ENCODE measurements at regions not wholly inside any gene's neighbourhood (a gene's known extent, or its start where the extent isn't known, plus 50 kb on each side); places are given as distances from the start of the nearest gene placed in this dataset.
"Not testable (repeated sequence)": the region's sequence is repeated elsewhere in the genome, so short reads cannot be mapped to it uniquely, and the experiment has no call there.

DNA sequence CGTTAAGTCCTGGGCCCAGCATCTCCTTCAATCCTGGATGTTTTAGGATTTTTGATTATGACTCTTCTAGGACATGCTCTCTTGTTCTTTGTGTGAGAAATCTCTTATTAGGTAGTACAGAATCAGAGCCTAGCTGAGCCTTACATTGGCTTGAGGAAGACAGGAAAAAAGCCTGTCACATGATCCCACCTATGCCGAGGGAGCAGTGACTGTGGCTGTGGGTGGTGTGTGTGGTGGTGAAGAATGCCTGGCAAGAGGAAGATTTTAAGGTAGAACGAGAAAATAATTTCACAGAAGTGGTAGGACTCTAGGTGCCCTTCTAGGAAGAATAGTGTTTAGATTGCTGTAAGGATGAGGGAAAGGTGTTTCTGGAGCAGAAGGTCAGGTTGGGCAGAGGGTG, 449.5 kb upstream of the PROX1 start:
- DNase-seq, result no peak

DNA sequence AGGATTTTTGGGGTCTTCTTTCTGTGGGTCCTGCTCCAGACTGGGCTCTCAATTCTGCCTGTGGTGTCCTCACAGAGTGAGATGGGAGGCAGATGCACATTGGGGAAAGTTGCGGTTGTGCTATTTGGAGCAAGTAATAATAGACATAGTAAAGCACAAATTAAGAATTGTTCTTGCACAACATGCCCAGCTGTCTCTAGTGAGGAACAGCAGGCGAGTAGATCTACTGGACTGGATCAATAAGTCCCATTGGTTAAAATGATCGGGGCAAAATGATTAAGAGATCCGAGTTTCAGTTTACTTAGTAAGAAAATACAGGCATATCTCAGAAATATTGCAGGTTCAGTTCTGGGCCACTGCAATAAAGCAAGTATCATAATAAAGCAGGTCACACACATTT, 448.3 kb upstream of the PROX1 start:
- DNase-seq, result no peak

DNA sequence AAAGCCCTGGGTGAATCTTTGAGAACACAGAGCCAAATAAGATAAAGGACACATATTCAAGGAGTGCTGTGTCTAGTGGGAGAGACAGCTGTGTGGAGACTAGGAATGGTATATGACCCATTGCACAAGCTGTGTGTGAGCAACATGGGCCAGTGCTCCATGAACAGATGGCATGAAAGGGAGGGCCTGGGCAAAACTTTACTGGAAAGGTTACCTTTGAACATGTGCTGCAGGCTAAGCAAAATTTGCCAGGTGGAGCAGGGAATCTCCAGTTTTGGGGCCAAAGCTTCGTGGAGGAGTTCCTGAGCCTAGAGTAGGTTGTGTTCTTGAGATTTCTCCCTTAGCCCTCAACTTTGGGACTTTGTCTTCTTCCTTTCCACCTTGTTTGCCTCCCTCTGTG, 446.1 kb upstream of the PROX1 start:
- no peak for DNase-seq

DNA sequence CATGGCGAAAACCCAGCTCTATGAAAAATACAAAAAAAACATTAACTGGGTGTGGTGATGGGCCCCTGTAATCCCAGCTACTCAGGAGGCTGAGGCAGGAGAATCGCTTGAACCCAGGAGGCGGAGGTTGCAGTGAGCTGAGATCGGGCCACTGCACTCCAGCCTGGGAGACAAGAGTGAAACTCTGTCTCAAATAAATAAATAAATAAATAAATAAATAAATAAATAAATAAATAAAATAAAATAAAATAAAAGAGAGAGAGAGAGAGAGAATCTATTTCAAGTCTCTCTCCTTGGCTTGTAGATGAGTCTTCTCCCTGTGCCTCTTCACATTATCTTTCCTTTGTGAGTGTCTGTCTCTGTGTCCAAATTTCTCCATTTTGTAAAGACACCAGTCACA, 442.6 kb upstream of the PROX1 start:
- DNase-seq, result not testable (repeated sequence)

DNA sequence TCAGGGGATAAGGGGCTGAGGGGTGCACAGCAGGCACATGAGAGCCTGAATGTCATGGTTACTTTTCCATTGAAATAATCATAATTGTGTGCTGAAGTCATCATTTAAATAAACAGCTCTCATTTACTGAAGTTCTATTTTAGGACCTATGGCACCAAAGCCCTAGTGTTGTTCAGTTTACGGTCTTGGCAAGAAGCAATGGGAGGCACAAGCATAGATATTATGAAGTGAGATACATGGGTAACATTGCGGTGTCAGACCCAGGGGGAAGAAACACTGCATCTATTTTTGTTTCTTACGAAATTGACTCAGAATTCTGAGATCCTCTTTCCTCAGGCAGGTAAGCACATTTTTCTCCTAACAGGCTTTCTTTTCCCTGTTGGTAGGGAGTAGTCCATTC, 437.8 kb upstream of the PROX1 start:
- DNase-seq, result no peak

DNA sequence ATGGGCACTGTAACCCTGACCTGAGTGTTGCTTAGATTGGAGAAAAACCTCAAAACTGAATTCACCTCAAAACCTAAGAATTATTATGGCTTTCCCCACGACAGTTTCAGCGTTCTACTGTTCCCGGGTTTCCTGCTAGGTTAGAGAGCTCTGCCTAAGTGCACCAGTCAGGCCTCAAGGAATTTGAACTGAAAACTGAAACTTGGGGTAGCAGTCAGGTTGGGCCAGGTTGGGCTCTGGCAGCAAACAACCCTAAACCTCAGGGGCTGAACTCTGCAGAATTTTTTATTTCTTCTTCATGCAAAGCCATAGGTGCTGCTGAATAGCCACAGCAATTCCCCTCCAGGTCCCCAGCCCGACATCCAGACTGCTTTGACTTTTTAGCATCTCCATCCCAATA, 437.0 kb upstream of the PROX1 start:
- DNase-seq, result no peak

DNA sequence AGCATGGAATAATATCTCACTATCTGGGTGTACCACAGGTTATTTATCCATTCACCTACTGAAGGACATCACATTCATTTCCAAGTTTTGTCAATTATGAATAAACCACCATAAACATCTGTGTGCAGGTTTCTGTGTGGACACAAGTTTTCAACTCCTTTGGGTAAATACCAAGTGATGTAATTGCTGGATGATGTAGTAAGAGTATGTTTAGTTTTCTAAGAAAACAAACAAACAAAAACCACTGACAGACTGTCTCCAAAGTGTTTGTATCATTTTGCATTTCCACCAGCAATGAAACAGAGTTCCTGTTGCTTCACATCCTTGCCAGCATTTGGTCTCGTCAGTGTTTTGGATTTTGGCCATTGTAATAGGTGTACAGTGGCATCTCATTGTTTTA, 435.7 kb upstream of the PROX1 start:
- DNase-seq, result no peak

DNA sequence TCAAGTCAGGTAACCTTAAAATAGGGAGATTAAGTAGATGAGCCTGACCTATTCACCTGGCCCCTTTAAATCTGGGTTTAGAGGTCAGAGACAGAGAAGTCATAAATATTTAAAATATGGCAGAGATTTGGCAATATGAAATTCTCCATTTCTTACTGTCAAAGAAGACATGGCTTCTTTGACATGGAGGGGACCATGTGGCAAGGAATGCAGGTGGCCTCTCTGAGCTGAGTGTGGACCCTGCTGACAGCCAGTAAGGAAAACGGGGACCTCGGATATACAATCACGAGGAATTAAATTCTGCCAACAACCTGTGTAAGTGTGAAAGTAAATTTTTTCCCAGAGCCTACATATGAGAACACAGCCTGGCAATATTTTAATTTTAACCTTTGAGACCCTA, 427.5 kb upstream of the PROX1 start:
- no peak for DNase-seq

DNA sequence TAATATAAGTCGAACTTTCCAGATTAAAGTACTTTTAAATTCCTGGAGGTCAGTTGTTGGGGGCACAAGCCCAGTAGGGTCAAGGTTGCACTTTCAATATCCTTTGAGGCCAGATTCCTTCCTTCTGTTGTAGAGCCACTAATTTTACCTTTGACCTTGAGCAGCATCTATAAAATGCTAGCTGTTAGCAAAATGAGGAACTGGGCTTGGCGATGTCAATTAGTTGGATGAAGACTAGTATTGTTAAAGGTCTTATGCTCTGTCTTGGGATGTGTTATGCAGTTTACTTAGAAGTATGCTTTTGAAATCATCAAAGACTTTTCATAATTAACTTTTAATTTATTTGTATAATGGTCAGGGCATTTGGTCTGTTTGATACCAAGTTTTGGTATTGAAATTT, 425.9 kb upstream of the PROX1 start:
- no peak for DNase-seq

DNA sequence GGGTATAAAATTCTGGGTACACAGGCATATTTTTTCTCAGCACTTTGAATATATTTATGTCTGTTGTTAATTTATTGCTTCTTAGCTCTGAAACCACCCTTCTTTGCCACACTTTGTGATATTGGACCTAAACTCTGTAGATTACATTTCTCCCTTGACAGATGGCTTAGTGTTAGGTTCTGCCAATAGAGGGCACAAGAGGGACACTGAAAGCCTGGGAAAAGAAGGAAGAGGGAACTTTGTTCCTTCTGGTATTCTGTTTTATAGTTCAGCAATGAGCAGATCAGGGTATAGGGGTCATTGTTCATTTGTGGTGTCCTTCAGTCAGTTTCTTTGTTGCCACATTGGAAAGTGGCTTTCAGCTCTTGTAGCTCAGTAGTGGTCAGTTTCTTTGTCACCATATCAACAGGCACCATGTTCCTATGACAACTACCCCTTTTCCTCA, 423.5 kb upstream of the PROX1 start:
- DNase-seq, result no peak

DNA sequence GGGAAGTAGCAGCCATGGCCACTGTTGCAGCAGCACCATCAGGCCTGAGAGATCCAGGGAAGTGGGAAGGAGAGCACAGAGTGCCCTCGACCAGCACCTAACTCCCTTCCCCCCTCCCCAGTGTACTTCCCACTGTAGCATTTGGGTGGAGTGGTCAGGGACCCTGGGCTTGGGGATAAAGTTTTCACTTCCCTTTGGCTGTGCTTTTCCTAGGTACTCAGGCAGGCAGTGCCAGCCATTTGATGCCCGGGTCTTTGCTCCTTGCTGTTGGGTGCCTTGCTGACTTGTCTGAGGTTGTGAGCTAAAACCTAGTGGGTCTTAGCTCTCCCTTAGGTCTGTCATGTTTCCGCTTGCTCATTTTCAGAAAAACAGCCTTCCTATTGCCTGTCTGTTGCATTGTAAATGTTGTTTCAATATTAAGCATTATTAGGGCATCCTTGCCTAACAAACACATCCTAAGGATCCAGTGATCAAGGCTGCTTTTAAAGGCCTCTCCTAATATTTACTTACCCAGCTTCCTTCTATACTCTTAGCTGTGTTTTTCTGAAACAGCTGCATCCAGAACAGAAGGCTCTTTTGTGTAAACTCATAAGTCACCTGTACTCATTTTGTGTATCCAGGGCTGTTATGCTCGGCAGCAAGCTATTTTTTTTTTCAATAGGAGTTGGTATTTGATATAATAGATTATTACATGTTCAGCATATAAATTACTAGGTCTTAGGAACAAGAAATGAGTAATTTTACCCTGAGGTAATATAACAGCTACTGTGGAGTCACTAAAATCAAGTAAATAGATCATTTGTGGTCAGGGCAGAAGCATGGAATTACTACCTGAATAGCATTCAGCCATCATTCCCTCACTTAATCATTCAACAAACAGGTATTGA, 418.6 kb upstream of the PROX1 start:
- no peak for DNase-seq

DNA sequence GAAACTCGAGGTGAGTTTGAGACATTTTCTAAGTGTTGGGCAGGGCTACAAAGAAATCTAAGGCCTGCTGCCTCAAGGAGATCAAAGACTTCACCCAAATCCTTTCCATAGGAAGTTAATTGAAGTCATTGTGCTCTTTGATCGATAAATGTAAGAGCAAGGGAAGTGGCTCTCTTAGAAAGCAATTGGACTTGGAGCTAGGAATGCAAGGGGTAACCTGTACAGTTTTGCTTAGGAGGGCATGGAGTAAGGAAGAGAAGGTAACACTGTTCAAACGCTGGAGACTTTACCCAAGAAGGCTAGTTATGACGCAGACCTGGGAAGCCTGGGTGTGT, 418.0 kb upstream of the PROX1 start:
- DNase-seq, result no peak

DNA sequence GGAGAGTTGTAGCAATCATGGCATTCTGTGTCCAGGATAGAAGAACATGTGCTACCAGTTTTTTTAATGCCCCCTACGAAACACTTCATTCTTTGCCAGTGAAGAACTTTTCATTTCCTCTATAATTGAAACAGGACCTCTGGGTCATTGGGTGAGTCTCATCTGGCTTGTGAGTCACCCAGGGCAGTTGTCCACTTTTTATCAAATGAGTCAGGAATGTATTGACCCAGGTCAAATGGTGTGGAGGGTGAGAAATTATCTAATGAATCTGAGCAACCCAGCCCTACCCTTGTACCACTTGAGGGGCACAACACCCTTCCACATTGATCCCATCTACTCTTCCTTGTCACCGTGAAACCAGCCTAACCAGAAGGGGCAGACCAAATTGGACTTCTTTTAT, 417.3 kb upstream of the PROX1 start:
- no peak for DNase-seq

DNA sequence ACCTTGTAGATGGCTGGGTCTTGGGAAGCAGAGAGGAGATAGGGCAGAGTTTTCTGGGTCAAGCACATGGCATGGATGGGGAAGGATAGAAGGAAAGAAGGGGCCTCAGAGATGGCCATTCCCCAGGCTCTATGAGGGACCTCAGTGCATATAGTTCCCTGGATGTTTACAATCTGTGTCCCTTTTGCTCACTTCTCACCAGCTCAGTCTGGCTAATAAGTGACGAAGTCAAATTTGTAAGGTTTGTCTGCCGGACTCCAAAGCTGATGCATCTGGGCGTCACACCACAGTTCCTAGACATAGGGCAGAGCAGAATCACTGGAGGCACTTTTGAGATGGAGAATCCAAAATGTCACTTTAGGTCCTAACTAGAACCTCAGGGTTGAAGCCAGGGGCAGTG, 416.4 kb upstream of the PROX1 start:
- DNase-seq, result no peak

DNA sequence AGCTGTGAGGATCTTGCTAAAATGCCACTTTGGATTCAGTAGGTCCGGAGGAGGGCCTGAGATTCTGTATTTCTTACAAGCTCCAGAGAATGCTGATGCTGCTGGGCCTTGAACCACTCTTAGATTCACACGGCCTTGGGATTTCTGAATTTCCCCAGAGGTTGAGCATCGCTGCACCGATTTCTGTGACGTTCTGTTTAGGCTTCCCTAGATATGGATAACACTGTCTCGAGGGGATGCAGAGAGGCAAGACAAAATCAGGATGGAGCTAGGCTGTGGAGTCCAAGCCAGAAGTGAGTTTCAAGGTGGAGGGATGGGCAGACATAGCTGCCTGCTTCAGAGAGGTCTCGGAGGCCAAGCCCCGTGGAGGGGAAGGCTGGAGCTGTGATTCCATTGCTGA, 415.9 kb upstream of the PROX1 start:
- DNase-seq, result no peak

DNA sequence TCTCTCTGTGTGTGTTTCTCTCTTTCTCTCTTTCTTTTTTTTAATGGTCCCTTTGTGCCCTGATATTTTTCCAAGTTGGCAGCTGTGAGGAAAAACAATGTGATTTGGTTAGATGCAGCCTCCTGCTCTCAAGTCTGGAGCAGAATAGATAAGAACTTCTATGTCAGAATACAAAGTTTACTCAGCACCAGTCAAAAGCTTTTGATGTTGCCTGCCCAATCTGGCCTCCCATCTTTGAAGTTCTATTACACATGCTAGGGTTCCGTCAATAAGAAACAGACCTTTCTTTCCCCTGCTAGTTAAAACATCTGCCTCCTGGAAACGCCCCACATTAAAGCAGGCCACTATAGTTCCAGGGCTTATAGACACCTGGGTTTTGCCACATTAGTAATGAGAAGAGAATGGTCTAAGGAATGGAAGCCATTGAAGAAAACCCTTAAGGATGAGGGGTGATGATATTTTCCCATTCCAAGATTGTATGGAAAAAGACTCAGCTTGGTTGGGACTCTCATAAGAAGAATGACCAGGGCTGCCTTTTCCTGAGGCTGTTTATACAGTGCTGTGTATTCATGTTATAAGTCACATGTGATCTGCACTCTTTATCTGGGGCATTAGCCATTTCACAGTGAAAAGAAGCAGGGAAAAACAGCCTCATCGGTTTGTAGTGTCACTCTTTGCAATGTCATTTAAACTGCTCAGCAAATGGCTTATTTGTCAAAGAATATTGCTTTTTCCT, 414.7 kb upstream of the PROX1 start:
- no peak for DNase-seq

DNA sequence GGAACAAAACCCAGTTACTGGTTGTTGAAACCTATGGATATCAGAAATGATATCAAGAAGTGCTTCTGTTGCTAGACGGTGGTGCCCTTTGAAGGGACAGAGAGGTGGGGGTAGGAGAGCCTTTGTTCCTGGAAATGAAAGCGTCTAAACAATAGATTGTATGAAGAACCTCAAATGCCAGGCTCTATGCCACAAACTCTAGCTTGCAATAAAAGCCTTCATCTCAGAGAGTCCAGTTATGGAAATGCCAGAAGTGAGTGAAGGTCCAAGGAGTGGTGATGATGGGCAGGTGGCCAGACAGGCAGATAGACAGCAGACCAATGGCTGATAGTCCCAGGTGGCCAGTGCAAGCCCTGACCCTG, 414.1 kb upstream of the PROX1 start:
- no peak for DNase-seq

DNA sequence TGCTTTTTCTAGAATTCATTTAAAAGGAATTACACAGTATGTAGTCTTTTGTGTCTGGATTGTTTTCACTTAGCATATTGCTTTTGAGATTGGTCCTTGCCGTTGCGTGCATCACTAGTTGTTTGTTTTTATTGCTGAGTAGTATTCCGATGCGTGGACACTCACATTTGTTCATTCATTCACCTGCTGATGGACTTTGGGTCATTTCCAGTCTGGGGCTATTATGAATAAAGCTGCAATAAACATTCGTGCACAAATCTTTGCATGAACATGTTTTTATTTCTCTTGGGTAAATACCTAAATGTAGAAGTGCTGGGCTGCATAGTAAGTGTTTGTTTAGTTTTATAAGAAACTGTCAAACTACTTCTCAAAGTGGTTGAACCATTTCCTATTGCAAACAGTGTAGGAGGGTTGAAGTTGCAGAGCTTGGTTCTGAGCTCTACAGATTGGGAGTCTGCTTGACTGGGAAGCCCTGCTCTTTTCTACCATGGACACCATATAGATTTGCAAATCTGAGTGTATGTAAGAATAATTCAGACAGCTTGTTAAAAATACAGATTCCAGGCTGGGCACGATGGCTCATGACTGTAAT, 404.7 kb upstream of the PROX1 start:
- no peak for DNase-seq

DNA sequence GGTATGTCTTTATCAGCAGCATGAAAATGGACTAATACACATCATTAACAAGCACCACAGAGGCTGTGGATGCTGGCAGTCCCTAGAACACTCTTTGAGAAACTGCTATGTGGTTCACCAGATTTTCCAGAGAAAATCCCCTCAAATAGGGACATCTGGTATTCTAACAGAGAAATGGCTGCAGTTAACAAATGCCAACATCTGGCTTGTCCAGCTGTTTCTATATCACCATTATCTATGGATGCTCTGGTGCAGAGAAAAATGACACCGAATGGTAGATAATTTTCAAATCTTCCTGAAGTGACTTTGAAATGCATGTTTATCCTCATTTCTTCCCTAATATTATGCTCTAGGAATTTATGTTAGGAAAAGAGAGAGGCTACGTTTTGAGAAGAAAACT, 403.5 kb upstream of the PROX1 start:
- no peak for DNase-seq

DNA sequence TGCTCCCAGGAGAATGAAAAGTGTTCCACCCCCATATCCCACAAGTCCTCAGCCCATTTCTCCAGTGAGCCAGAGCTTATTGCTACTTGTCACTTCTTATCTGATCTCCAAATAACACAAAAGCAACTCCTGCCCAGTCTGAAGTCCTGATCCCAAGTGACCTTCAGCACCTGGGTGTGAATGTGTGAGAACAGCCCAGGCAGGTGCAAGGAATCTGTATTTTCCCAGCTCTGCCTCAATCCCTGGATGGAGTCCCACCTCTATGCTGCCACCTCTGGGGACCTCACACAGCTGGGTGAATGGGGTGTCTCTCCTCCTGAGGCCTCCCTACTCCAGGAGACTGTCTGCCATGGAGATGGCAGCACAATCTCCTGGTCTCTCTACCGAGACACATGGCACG, 402.4 kb upstream of the PROX1 start:
- DNase-seq, result no peak

DNA sequence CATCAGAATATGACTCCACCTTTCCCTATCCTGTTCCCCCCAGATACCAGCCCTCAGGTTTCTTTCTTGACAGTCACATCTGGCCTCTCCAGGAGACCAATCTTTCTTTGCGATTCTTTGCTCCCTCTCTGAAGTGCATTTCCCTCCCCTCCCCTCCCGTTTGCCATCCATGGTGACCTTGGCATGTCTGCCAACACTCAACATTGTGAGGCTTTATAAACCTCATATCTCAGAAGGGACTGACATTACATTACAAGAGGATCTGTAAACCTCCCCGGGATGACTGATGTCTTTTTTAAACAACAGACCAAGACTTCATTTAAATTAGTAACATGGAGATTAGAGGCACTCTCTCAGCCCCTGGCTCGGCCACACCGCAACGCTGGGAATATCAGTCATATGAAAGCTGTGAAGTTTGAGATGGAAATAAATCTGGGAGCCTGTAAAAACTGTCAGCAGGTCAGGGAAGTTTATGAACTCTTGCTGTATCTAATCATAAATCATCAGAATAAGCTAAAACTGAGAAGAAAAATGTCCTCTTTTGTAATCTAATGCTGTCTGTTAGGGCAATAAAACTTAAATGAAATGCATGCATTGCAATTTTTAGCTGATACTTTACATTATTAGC, 401.7 kb upstream of the PROX1 start:
- DNase-seq, result peak; percentile 16

DNA sequence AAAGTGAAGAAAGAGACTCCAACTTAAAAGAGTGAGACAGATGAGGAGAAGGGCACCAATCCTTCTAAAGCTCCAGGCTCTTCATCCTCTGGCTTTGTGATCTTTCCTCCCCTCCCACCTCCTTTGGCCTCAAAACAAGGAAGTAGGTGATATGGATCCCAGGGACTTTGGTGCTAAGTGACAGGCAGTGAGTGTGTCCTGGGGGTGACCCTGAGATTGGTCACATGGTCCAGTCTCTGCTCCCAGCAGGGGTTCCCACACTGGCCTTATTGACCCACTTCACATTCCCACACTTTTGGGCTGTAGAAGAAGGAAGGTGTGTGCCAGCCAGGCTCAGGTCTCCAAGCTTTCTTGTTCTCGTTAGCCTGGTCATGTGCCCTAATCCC, 401.2 kb upstream of the PROX1 start:
- no peak for DNase-seq

DNA sequence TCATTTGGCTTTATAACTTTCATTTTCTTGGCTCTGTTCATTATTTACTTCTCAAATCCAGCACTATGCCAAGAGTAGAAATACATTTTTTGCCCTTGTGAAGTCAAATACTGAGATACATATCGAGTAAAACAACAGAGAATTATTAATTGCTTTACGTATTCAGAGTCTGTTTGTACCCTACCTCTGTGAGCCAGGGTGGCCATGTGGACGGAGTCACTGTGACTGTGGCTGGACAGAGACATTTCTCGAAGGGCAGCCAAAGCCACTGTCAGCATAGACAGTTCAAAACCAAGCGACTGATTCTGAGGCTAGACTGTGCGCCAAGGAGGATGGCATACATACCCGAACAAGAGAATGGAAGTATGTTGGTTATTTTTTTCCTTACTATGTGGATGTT, 391.0 kb upstream of the PROX1 start:
- no peak for DNase-seq
